Suppressor macrophage (primary cell): ENCODE measurements at regions not wholly inside any gene's neighbourhood (a gene's known extent, or its start where the extent isn't known, plus 50 kb on each side); places are given as distances from the start of the nearest gene placed in this dataset.
"Not testable (repeated sequence)": the region's sequence is repeated elsewhere in the genome, so short reads cannot be mapped to it uniquely, and the experiment has no call there.

Experiments
- DNase-seq, 4 experiments: peaks; one replicate each; pipeline ENCODE4 v3.0.0-alpha.2; 2020 to 2022

DNA sequence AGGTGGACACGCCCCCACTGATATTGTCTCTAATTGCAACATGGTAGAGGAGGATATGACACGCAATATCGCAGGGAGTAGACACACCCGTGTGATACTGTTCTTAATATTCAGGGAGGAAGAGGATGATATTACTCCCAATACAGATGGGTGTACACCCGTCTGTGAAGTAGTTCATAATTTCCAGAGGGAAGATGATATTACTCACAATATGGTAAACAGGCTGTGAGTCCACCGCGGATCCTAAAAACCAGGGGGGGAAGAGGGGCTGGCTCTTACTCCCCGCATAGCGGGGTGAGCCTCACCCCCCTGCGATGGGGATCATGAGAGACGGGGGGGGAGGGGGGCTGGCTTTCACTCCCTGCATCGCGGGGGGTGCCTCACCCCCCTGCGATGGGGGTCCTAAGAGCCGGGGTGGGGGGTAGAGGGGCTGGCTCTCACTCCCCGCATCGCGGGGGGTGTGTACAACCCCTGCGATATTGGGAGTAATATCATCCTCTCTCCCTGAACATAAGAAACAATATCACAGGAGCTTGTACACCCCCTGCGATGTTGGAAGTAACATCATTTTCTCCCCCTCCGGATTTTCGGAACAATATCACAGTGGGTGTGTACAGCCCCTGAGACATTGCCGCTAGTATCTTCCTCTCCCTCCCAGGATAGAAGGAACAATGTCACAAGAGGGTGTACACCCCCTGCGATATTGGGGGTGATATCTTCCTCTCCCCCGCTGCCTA is 52.2 kb upstream of the FRG2C start:
- DNase-seq: not testable (repeated sequence)
